ENCODE measurements at regions not wholly inside any gene's neighbourhood (a gene's known extent, or its start where the extent isn't known, plus 50 kb on each side); places are given as distances from the start of the nearest gene placed in this dataset.

DNA sequence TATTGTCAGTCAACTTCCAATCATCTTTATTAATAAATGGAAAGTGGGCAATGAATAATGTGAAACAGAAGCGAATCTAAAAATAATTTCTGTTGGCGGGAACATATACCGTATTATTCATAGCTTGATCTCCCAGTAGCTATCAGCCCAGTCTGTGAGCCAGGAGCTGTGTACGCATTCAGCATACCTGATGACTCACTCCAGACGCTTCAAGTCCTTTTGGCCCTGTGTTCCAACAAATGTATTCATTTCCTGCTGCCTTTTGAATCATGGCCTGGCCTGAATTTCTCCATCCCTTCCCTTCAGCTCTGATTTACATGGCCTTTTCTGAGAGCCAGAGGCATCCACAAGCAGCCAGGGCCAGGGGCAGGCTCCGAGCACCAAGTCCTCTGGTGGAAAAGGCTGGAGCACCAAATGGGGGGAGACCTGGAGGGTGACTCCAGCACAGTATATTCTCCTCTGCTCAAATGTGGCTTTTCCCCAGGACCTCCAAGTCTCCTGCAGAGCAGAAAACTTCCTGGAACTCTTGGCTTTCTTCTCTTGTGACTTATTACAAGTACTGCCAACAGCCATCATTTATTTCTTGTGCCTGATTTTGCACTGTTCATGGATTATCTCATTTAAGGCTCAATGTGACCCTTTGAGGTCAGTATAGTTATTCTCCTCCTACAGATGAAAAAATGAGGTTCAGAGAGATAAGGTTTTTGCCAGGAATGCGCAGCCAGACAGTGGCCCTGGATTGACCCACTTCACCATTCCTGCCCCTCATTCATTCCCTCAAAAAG is 108.7 kb downstream of the EN1 start:
- no peak for DNase-seq

DNA sequence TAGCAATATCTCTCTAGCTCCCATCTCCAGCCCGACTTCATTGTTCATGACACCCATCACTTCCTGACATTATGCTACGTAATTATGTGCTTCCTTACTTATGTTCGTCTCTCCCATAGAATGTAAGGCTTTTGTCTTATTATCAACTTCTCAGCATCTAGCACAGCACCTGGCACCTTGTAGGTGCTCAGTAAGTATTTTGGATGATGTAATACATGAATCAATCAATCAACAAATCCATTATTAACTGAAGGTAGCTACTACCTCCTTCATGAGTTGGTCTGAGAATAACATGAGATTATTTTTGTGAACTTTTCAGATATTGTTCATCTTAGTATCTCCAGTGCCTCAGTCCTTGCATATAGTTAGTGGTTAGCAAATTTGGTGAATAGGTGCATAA is 109.3 kb downstream of the EN1 start:
- no peak for DNase-seq

- DNase-seq: no peak
Observed at GRCh38 chr2:118737684-118738083, 109.8 kb downstream of the EN1 start.

DNA sequence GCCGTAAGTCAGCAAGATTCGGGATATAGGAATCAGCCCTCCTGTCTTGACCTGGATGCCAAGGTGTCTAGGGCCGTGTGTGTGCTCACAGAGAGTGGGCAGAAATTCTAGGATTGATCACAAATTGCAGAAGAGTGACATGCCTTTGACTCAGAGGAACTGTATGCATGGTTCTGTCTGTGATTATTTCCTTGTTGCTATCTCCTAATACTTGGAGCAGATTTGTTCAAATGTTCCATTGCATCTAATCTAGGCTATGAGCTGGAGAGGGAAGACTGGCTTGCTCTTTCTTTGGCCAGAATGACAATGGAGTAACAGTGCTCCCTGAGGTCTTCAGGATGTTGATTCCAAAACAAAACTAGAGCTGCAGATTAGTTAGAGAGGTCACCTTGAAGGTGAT is 115.0 kb downstream of the EN1 start:
- DNase-seq: no peak

GRCh38 chr2:118731413-118731812 is 116.0 kb downstream of the EN1 start:
- DNase-seq: no peak

DNA sequence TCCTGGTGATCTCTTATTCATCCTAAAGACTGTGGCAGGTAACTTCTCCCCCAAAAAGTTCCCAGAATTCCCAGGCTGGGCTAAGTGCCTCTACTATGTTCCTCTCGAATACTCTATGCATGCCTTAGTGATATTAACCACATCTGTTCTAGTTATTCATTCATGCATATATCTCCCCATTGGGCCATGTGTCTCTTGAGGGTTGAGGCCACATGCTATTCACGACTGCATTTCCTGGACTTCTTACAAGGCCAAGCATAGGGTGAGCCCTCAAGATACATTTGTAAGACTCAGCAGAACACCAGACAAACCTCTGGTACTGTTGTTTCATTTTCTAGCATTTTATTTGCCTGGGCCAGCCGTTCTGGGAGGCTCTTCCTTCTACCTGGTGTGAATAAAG is 117.0 kb downstream of the EN1 start:
- DNase-seq: no peak

- no peak for DNase-seq
Observed at GRCh38 chr2:118729760-118730159, 117.7 kb downstream of the EN1 start.

GRCh38 chr2:118728984-118729383 is 118.5 kb downstream of the EN1 start:
- no peak for DNase-seq

- DNase-seq: no peak
Observed at GRCh38 chr2:118726821-118727220, 120.6 kb downstream of the EN1 start.

DNA sequence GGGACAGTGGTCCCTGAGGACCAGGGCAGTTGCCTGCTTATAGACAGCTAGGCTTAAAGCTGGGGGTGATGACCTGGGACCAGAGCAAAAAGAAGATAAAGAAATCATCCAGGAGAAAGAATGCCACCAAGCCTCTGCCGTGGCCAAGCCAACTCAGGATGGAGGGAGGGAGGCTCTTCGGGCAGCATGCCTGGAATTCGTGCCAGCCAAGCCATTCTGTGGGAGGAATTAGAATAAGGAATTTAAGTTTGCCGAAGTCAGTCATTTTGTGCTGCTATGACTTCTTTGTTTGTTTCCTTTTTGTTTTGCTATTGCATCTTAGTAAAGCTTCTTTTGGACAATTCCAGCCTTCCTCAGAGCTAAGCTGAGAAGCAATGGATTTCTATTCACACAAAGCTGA is 124.1 kb downstream of the EN1 start:
- DNase-seq: no peak

- DNase-seq: no peak
Observed at GRCh38 chr2:118722976-118723375, 124.5 kb downstream of the EN1 start.

DNA sequence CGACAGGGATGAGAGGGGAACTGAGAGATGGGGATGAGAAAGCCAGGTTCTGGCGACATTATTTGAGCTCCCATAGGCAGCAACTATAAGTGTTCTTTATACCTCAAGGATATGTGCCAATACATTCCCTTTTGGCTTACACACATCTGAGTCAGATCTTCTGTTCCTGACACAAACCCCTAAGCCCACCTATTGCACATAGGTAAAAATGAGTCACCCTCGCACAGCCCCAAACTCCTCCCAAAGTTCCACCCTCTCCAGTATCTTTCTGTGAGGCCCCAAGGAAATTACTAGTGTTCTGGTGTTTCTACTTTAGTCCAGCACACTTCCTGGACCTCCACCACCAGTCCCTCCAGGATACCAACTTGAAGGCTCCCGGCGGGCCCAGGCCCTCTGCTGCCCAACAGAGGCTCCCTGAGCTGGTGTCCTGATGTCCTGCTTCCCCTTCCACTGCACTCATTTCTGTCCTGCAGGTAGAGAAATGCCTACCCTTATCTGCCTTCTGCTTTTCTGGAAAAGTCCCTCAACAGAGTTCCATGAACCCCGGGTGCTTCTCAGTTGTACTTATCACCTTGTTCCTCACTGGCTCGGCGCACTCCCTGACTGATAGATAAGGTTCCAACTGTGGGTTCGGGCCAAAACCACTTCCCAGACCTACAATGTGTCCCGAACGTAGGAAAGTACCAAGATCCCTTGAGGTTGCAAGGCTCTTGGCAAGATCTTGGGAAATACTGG is 125.5 kb downstream of the EN1 start:
- DNase-seq: no peak

GRCh38 chr2:118720866-118721265 is 126.6 kb downstream of the EN1 start:
- no peak for DNase-seq

- no peak for DNase-seq
Observed at GRCh38 chr2:118718921-118719320, 128.5 kb downstream of the EN1 start.

GRCh38 chr2:118716102-118716501 is 131.3 kb downstream of the EN1 start:
- DNase-seq: no peak

GRCh38 chr2:118714118-118714517 is 133.3 kb downstream of the EN1 start:
- DNase-seq: no peak

GRCh38 chr2:118711603-118712002 is 135.8 kb downstream of the EN1 start:
- no peak for DNase-seq

DNA sequence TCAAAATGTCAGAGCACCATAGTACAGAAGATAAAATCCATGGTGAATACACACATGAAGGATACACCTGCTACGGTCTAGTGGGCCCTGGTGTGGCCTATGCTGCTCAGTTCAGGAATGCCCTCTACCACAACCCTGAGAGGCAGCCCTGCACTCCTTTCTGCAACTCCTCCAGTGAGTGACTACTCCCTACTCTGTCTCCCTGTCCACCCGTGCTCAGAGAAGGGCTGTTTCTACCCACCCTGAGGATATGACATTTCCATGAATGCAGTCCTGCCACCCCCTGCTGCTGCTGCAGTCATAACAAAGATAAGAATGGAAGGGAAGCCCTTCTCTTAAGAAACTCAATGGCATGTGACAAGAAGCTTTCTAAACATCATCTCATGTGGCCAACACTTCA is 137.0 kb downstream of the EN1 start:
- no peak for DNase-seq

GRCh38 chr2:118709786-118710185 is 137.7 kb downstream of the EN1 start:
- no peak for DNase-seq

DNA sequence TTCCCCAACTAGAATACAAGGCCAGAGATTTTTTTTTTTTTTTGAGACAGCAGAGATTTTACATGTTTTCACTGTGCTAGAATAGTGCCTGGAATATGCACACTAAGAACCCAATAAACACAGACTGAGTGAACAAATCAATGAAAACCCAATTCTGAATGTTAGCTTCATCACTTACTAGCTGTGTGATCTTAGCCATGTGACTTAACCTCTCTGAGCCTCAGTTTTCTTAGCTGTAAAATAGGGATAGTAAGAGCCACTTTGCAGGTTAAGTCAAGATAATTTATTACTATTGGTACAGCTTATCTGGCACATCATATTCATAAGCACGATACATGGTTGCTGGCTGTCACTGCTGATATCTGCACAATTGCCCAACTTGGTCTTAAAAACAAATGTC is 140.6 kb downstream of the EN1 start:
- DNase-seq: no peak

GRCh38 chr2:118706371-118706770 is 141.1 kb downstream of the EN1 start:
- DNase-seq: no peak

GRCh38 chr2:118705032-118705431 is 142.4 kb downstream of the EN1 start:
- no peak for DNase-seq

GRCh38 chr2:118699447-118700175 is 147.8 kb downstream of the EN1 start:
- DNase-seq: no peak

GRCh38 chr2:118698564-118698963 is 148.9 kb downstream of the EN1 start:
- no peak for DNase-seq
